ENCODE measurements at regions not wholly inside any gene's neighbourhood (a gene's known extent, or its start where the extent isn't known, plus 50 kb on each side); places are given as distances from the start of the nearest gene placed in this dataset.

GRCh38 chr20:10771435-10772140 lies 97.8 kb upstream of the JAG1 start:
- DNase-seq (ENCODE audit: low spot score) = no peak

- no peak for DNase-seq (ENCODE audit: low spot score)
Measured at GRCh38 chr20:10774357-10774943, 100.7 kb upstream of the JAG1 start.

GRCh38 chr20:10777710-10778109 lies 103.9 kb upstream of the JAG1 start:
- no peak for DNase-seq (ENCODE audit: low spot score)

DNA sequence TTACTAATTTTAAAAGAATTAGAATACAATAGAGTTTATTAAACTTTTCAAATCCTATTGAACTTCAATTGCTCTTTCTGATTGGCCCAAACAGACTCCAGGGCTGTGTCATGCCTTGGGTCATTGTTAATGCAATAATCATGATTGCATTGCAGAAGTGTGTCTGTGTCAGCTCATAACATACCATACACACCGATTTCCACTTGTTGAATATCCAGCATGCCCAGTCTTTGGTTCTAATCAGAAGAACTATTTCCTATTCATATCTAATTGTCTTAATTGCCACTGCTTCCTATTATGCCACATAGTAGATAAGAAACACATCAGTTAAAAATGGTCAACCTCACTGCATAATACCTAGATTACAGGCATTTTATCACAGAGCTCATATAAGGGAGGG lies 106.1 kb upstream of the JAG1 start:
- DNase-seq (ENCODE audit: low spot score) = no peak

- DNase-seq (ENCODE audit: low spot score) = no peak
Measured at GRCh38 chr20:10780901-10781300, 107.1 kb upstream of the JAG1 start.

DNA sequence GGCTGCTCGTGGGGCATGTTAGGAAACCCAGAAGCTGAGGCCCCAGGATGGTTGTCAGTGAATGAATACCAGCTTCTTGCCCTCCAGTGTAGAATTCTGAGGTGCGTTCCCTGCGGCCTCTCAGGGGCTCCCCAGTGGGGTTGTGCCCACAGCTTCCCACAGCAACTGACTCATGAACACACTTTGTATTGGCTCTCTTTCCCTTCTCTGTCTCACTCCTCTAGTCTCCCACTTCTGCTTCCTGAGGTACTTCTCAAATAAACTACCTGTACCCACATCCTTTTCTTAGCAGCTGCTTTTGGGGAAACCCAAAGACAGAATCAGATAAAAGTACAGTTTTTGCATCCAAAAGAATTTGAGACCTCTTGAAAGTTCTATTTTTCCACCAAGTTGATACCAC lies 107.7 kb upstream of the JAG1 start:
- DNase-seq (ENCODE audit: low spot score) = no peak

GRCh38 chr20:10783707-10784553 lies 110.1 kb upstream of the JAG1 start:
- no peak for DNase-seq (ENCODE audit: low spot score)

DNA sequence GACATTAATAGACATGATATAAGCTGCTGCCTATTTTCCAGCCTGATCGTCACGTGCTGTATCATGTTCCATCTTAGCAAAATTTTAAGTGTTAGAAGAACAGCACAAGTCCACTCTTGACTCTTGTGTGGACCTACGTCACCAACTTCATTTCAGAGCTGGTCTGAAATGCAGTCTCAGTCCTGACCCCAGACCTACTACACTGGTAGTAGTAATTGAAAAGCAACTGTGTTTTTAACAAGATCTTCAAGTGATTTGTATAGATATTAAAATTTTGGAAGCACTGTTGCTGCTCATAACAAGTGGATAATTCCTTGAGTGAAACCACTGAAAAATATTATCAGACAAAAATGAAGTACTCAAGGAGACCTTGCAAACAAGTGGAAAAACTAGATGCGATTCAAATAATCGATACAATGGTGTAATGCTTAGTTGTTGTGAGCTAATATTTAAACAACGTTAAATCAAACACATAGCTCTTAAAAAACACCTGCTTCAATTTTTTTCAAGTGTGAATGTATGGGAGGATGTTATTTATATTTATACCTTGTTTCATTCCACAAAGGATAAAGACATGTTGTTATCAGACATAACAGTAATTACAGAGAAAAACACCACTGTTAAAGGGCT lies 110.9 kb upstream of the JAG1 start:
- DNase-seq (ENCODE audit: low spot score) = no peak

- DNase-seq (ENCODE audit: low spot score) = no peak
Measured at GRCh38 chr20:10786678-10787077, 112.9 kb upstream of the JAG1 start.

- no peak for DNase-seq (ENCODE audit: low spot score)
Measured at GRCh38 chr20:10788055-10788454, 114.3 kb upstream of the JAG1 start.

DNA sequence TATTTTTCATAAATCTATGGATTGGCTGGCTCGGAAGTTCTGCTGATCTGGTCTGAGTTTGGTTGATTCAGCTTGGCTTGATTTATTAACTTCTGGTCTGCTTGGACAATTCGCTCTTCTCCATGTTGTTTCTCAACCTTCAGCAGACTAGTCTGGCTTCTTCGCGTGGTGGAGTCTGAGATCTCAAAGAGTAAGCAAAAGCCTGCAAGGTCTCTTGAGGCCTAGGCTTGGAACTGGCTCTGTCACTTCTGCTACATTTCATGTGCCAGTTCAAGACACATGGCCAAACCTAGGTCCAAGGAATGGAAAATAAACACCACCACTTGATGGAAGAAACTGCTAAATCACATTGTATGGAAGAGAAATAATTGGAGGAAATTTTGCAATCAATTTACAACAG lies 115.1 kb upstream of the JAG1 start:
- no peak for DNase-seq (ENCODE audit: low spot score)

DNA sequence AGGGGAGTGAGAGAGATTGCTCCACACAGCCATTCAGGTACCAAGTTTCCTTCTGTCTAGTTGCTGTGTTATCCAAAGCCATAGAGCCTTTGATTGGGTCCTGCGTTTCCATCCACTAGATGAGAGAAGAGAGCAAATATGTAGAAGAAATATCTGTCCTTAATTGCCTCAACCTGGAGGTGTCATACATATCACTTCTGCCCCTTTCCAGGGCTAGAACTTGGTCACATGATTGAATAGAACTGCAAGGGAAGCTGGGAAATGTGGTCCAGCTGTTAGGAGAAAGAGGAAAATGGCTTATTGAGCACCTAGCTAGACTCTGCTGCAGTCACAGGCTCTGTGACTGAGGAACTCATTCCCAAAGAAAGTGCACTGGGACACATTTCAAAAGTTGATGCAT lies 115.6 kb upstream of the JAG1 start:
- no peak for DNase-seq (ENCODE audit: low spot score)

DNA sequence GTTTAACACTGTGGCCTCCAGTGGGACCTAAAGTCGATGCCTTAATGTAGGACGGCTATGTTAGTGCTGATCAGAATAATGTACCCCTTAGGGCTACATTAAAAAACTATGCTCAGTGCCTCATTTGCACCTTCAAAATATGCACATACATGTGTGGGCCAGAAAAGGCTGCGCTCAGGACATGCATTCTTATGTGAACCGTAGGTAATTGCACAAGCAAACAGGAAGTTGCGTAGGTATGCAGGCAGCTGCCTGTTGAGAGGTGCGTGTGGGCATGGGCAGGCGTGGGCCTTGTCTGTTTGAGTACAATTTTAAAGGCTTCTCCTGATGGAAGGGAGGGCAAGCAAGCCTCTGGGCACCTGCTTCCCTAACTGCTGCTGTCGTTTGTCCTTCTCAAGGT lies 116.2 kb upstream of the JAG1 start:
- peak; percentile 51 for DNase-seq (ENCODE audit: low spot score)

DNA sequence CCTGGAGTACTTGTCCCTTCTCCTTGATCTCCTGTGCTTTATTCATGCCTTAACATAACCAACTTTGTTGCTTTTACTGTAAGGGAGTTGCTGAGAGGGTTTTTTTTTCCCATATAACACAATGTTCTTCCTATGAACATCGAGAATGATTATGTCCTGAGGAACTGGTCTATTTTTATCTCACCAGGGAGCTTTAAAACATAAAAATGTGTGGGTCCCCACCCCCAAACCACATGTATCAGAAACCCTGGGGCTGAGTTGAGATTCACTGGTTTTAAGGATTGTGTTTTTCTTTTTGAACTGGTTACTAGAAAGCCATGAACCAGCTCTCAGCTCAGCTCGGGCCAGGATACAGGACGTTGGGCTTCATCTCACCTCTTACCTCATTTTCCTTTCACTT lies 118.5 kb upstream of the JAG1 start:
- DNase-seq (ENCODE audit: low spot score) = no peak

DNA sequence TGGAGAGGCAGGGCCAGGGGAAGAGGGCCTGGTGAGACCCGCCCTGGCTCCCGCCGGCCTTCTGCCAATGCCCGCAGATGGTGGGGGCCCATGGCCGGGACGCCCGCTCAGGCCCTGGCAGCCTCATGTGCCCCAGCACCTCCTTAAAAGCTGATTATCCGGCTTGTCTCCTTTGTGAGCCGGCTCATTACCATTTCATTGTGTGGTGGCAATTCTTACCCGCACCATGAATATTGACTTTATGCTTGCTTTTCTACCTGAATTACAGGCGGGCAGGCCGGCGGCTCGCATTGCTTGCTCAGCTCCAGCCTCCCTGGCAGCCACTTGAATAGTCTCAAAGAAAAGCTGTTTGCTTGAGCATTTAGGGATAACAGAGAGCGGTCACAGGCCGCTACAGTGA lies 120.0 kb upstream of the JAG1 start:
- no peak for DNase-seq (ENCODE audit: low spot score)

DNA sequence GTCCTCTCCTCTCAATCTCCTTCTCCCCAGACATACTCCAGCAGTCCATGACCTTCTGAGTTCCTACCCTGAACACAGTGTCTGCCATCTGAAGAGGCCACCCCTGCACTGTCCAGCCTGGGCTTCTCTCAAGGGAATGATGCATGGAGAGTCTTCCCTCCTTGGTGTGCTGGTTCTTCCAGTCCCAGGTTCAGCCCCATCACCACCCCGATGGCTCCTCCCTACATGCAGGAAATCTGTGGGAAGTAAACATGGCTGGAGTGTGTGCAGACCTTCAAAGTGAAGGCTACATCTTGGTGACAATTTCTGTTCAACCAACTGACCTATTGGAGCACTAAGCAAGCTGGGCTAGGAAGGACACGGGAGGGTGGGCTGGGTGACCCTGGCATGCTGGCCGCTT lies 121.0 kb upstream of the JAG1 start:
- no peak for DNase-seq (ENCODE audit: low spot score)

- no peak for DNase-seq (ENCODE audit: low spot score)
Measured at GRCh38 chr20:10795286-10796026, 121.7 kb upstream of the JAG1 start.

DNA sequence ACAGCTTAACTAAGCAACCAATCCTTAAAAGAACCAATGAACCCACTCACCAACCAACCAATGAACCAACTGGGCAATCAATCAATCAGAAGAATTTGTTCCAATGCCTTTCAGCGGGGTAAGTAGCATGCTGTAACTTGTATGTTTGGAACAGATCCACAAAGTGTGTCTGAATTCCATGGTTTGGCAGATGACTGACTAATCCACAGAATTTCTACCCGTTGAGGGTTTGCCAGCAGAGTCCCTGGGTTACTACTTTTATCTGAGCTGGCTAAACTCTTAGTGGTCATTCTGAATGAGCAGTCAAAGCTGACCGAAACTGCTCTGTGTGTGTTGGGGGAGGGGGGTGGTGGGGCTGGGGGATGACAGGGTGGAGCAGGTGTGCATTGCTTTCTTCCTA lies 125.0 kb upstream of the JAG1 start:
- DNase-seq (ENCODE audit: low spot score) = no peak

DNA sequence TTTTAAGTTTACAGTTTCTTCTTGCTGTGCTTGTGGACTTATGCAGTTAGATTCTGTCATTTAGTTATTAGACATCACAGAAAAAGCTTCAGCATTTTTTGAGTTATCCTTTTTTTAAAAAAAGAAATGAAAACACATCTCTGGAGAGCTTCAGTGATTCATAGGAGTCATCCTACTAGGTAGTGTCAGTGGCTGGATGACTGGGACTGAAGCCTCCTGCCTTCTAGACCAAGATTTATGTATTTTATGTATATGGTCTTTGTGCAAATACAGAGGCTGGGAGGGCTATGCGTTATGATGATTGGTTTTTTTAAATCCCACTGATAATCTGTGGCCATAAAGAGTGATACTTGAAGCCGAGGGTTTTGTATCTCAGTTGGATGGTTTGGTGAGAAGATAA lies 125.9 kb upstream of the JAG1 start:
- no peak for DNase-seq (ENCODE audit: low spot score)

- no peak for DNase-seq (ENCODE audit: low spot score)
Measured at GRCh38 chr20:10800288-10800687, 126.5 kb upstream of the JAG1 start.

DNA sequence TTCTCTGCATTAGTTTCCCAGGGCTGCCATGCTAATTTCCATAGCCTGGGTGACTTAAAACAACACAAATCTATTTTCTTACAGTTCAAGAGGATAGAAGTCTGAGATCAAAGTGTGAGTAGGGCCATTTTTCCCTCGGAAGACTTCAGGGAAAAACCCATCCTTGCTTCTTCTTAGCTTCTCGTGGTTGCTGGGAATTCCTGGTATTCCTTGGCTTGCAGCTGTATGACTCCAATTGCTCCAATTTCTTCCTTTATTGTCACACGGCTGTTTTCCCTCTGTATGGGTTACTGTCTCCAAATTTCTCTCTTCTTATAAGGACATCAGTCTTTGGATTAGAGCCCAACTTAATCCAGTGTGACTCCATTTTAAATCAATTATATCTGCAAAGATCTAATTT lies 128.4 kb upstream of the JAG1 start:
- no peak for DNase-seq (ENCODE audit: low spot score)

- no peak for DNase-seq (ENCODE audit: low spot score)
Measured at GRCh38 chr20:10805764-10806163, 132.0 kb upstream of the JAG1 start.
